ENCODE measurements at regions not wholly inside any gene's neighbourhood (a gene's known extent, or its start where the extent isn't known, plus 50 kb on each side); places are given as distances from the start of the nearest gene placed in this dataset.

DNA sequence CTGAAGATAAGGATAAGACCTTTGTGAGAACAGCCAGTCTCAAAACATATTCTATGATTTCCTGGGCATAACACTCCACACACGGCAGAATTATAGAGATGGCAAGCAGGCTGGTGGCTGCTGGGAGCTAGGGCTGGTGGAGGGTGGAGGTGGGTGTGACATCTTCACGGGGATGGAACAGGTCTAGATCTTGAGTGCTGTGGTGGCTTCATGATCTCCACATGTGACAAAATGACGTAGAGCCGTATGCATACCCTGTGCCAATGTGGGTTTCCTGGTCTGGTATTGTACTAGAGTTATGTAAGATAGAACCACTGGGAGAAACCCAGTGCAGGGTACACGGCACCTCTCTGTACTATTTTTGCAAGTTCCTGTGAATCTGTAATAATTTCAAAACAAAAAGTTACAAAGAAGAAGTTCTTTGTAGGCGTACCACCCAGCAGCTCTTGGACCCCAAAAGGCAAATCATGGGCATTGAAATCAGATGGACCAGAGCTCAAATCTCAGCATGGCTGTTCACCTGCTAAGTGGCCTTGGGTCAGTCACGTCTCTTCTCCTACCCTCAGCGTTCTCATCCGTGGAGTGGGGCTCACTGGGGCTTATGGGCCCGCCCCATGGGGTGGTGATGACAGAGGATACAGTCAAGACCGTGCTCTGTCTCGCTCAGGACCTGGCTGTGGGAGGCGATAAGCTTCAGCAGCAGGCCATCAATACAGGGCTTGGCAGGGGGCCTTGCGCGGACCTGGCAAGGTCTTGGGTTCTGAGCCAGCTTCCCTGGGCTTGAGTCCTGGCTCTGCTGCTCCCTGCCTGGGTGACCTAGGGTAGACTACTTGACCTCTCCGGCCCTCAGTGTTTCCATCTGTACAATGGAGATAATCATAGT, 74.7 kb upstream of the UNC5A start:
- H3K79me2 ChIP-seq (ENCODE audit: insufficient read depth, low read length), result no peaks in the 10 kb centered on the region
- no peaks in the 10 kb centered on the region for H3F3A ChIP-seq (ENCODE audit: insufficient read depth)
- no peaks in the 10 kb centered on the region for H3K36me3 ChIP-seq (ENCODE audit: low read length)
- no peak overlapping the region for H3K4me3 ChIP-seq (ENCODE audit: insufficient read depth, low read length, poor library complexity, severe bottlenecking)
- H3K9ac ChIP-seq (ENCODE audit: low read length), result no peak overlapping the region
- H3K9me3 ChIP-seq (ENCODE audit: insufficient read depth, low read length), result no peaks in the 10 kb centered on the region
- no peak overlapping the region for H2AFZ ChIP-seq (ENCODE audit: low read depth, low read length, severe bottlenecking)
- TF ChIP-seq CTCF (IDR thresholded peaks at IDR 0.05; ENCODE audit: insufficient read depth, low read length, poor library complexity, severe bottlenecking), result no peak
- no peak for TF ChIP-seq EZH2phosphoT487 (conservative IDR thresholded peaks at IDR 0.05; ENCODE audit: low read length)
- H3K4me2 ChIP-seq (ENCODE audit: low read depth, low read length, poor library complexity, severe bottlenecking), result no peak overlapping the region
- H3K9me2 ChIP-seq (replicated peaks; ENCODE audit: insufficient read depth, low read length), result no peaks in the 10 kb centered on the region
- no peak overlapping the region for H3K27ac ChIP-seq (ENCODE audit: low read depth, low read length)
- H3K27me3 ChIP-seq (ENCODE audit: low read length), result no peaks in the 10 kb centered on the region
- H4K20me1 ChIP-seq (ENCODE audit: low read depth, low read length), result no peaks in the 10 kb centered on the region

GRCh38 chr5:176736301-176736930, 73.9 kb upstream of the UNC5A start:
- no peak overlapping the region for H3K4me3 ChIP-seq (ENCODE audit: insufficient read depth, low read length, poor library complexity, severe bottlenecking)
- H4K20me1 ChIP-seq (ENCODE audit: low read depth, low read length), result no peaks in the 10 kb centered on the region
- no peaks in the 10 kb centered on the region for H3K9me2 ChIP-seq (replicated peaks; ENCODE audit: insufficient read depth, low read length)
- no peaks in the 10 kb centered on the region for H3K27me3 ChIP-seq (ENCODE audit: low read length)
- H3K27ac ChIP-seq (ENCODE audit: low read depth, low read length), result no peak overlapping the region
- no peak overlapping the region for H2AFZ ChIP-seq (ENCODE audit: low read depth, low read length, severe bottlenecking)
- TF ChIP-seq CTCF (IDR thresholded peaks at IDR 0.05; ENCODE audit: insufficient read depth, low read length, poor library complexity, severe bottlenecking), result no peak
- no peak for TF ChIP-seq EZH2phosphoT487 (conservative IDR thresholded peaks at IDR 0.05; ENCODE audit: low read length)
- H3F3A ChIP-seq (ENCODE audit: insufficient read depth), result no peaks in the 10 kb centered on the region
- H3K4me2 ChIP-seq (ENCODE audit: low read depth, low read length, poor library complexity, severe bottlenecking), result no peak overlapping the region
- no peaks in the 10 kb centered on the region for H3K79me2 ChIP-seq (ENCODE audit: insufficient read depth, low read length)
- no peaks in the 10 kb centered on the region for H3K36me3 ChIP-seq (ENCODE audit: low read length)
- no peaks in the 10 kb centered on the region for H3K9me3 ChIP-seq (ENCODE audit: insufficient read depth, low read length)
- H3K9ac ChIP-seq (ENCODE audit: low read length), result no peak overlapping the region

DNA sequence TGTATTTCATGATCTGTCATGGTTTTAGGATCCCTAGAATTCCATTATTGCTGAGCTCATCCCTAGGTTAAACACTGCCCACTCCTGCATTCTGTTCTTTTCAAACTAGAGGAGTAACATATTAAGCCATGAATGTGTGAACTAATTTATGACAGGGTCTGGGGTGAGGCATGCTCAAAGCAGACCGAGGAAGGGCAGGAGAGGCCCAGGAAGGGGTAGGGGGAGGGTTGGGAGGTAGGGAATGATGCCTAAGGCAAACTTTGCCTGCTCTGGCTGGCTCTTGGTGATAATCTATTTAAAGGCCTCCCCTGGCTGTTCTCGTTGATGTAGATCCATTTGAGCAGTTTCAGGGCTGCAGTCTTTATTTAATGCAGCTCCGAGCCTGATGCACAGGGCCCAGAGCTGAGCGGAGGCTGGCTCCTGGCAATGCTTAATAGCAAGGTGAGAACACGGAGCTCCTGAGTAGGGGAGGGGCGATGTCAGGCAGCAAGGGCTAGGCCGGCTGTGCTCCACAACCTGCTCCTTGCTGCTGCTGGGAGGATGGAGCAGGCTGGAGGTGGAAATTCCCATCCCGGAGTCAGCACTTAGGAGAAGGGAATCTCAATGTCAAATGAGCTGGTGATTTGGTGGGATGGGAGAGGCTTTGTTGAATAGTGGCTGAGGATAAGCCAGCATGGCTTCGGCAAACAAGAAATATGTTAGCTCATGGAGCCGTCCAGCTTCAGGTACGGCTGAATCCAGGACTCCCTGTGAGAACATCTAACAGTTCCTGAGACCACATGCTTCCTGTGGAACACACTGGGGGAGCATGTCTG, 73.2 kb upstream of the UNC5A start:
- Histone ChIP-seq H4K20me1 (ENCODE audit: low read depth, low read length) (no peaks in the 10 kb centered on the region), H3K4me3 (ENCODE audit: insufficient read depth, low read length, poor library complexity, severe bottlenecking) (no peak overlapping the region), H2AFZ (ENCODE audit: low read depth, low read length, severe bottlenecking) (no peak overlapping the region), H3K27ac (ENCODE audit: low read depth, low read length) (no peak overlapping the region), H3F3A (ENCODE audit: insufficient read depth) (no peaks in the 10 kb centered on the region), H3K9me3 (ENCODE audit: insufficient read depth, low read length) (no peaks in the 10 kb centered on the region), H3K9ac (ENCODE audit: low read length) (no peak overlapping the region), H3K79me2 (ENCODE audit: insufficient read depth, low read length) (no peaks in the 10 kb centered on the region), H3K27me3 (ENCODE audit: low read length) (no peaks in the 10 kb centered on the region), H3K9me2 (replicated peaks; ENCODE audit: insufficient read depth, low read length) (no peaks in the 10 kb centered on the region), H3K36me3 (ENCODE audit: low read length) (no peaks in the 10 kb centered on the region), H3K4me2 (ENCODE audit: low read depth, low read length, poor library complexity, severe bottlenecking) (no peak overlapping the region)
- TF ChIP-seq CTCF (IDR thresholded peaks at IDR 0.05; ENCODE audit: insufficient read depth, low read length, poor library complexity, severe bottlenecking), result no peak
- TF ChIP-seq EZH2phosphoT487 (conservative IDR thresholded peaks at IDR 0.05; ENCODE audit: low read length), result no peak
